H9 (cell line): ENCODE measurements at regions not wholly inside any gene's neighbourhood (a gene's known extent, or its start where the extent isn't known, plus 50 kb on each side); places are given as distances from the start of the nearest gene placed in this dataset.

ENCODE experiments used
- DNase-seq: peaks from one replicate; pipeline ENCODE4 v3.0.0-alpha.2; 2017
- H2AFZ ChIP-seq: one replicate; pipeline ENCODE4 v1.6.1; 2013; ENCODE audit warnings: mild to moderate bottlenecking, low read length, control low read depth, moderate library complexity
- H2AK5ac ChIP-seq: 2 replicates; pipeline ENCODE4 v1.6.1; 2013; ENCODE audit warnings: low read length, control low read depth, mixed read lengths; ENCODE audit not compliant: insufficient read length
- H2BK120ac ChIP-seq: one replicate; pipeline ENCODE4 v1.6.1; 2013; ENCODE audit warnings: low read depth, mild to moderate bottlenecking, low read length, control low read depth, inconsistent platforms; ENCODE audit not compliant: poor library complexity, severe bottlenecking
- H2BK12ac ChIP-seq: 2 replicates; pipeline ENCODE4 v1.6.1; 2013; ENCODE audit warnings: low read length, control low read depth, mixed read lengths, low read depth; ENCODE audit not compliant: insufficient read length
- H2BK15ac ChIP-seq: 2 replicates; pipeline ENCODE4 v1.6.1; 2013; ENCODE audit warnings: low read depth, low read length, control low read depth
- H2BK20ac ChIP-seq: one replicate; pipeline ENCODE4 v1.6.1; 2013; ENCODE audit warnings: low read depth, mild to moderate bottlenecking, low read length, control low read depth, inconsistent platforms; ENCODE audit not compliant: poor library complexity, severe bottlenecking
- H2BK5ac ChIP-seq: 2 replicates; pipeline ENCODE4 v1.6.1; 2013; ENCODE audit warnings: low read length, control low read depth, mixed read lengths; ENCODE audit not compliant: insufficient read length
- H3K14ac ChIP-seq: 2 replicates; pipeline ENCODE4 v1.6.1; 2013; ENCODE audit warnings: low read length, control low read depth; ENCODE audit not compliant: insufficient read depth
- H3K18ac ChIP-seq: 2 replicates; pipeline ENCODE4 v1.6.1; 2013; ENCODE audit warnings: low read depth, mild to moderate bottlenecking, mixed read lengths, low read length, control low read depth; ENCODE audit not compliant: insufficient read length
- H3K23ac ChIP-seq: 2 replicates; pipeline ENCODE4 v1.6.1; 2013; ENCODE audit warnings: low read length, control low read depth, mixed read lengths, low read depth; ENCODE audit not compliant: insufficient read length
- H3K23me2 ChIP-seq: 2 replicates; pipeline ENCODE4 v1.6.1; 2013; ENCODE audit warnings: low read depth, mild to moderate bottlenecking, mixed read lengths, low read length, control low read depth; ENCODE audit not compliant: insufficient read length, poor library complexity, severe bottlenecking
- H3K27ac ChIP-seq: 2 replicates; pipeline ENCODE4 v1.5.1; 2013; ENCODE audit warnings: low read length, control low read depth, mixed read lengths, low read depth; ENCODE audit not compliant: insufficient read length
- H3K27me3 ChIP-seq: 2 replicates; pipeline ENCODE4 v1.6.1; 2013; ENCODE audit warnings: low read length, control low read depth, inconsistent platforms; ENCODE audit not compliant: insufficient read depth
- H3K4ac ChIP-seq: 2 replicates; pipeline ENCODE4 v1.6.1; 2013; ENCODE audit warnings: low read depth, mild to moderate bottlenecking, control low read depth, inconsistent platforms, low read length, moderate library complexity
- H3K4me1 ChIP-seq: 2 replicates; pipeline ENCODE4 v1.6.1; 2013; ENCODE audit warnings: low read length, control low read depth, inconsistent platforms; ENCODE audit not compliant: insufficient read depth
- H3K4me2 ChIP-seq: 2 replicates; pipeline ENCODE4 v1.6.1; 2013; ENCODE audit warnings: low read length, control low read depth, mixed read lengths; ENCODE audit not compliant: insufficient read length, insufficient read depth
- H3K56ac ChIP-seq: 2 replicates; pipeline ENCODE4 v1.6.1; 2013; ENCODE audit warnings: low read depth, mild to moderate bottlenecking, mixed read lengths, low read length, control low read depth; ENCODE audit not compliant: insufficient read length
- H3K79me1 ChIP-seq: 2 replicates; pipeline ENCODE4 v1.6.1; 2013; ENCODE audit warnings: low read depth, mild to moderate bottlenecking, moderate library complexity, low read length, control low read depth, inconsistent platforms; ENCODE audit not compliant: insufficient read depth, poor library complexity, severe bottlenecking
- H3K79me2 ChIP-seq: 2 replicates; pipeline ENCODE4 v1.6.1; 2013; ENCODE audit warnings: low read length, control low read depth, inconsistent platforms; ENCODE audit not compliant: insufficient read depth
- H3K9ac ChIP-seq: 2 replicates; pipeline ENCODE4 v1.6.1; 2013; ENCODE audit warnings: low read length, control low read depth, mixed read lengths; ENCODE audit not compliant: insufficient read length; ENCODE audit errors: extremely low read depth
- H3K9me3 ChIP-seq: one replicate; pipeline ENCODE4 v1.6.1; 2013; ENCODE audit warnings: low read depth, low read length, inconsistent platforms; ENCODE audit not compliant: control insufficient read depth
- H3T11ph ChIP-seq: one replicate; pipeline ENCODE4 v1.6.1; 2013; ENCODE audit warnings: mild to moderate bottlenecking, low read length, control low read depth, inconsistent platforms
- H4K20me1 ChIP-seq: one replicate; pipeline ENCODE4 v1.6.1; 2013; ENCODE audit not compliant: control insufficient read depth, insufficient read length, insufficient read depth
- H4K5ac ChIP-seq: 2 replicates; pipeline ENCODE4 v1.6.1; 2013; ENCODE audit warnings: low read depth, mild to moderate bottlenecking, mixed read lengths, low read length, control low read depth; ENCODE audit not compliant: insufficient read length
- H4K8ac ChIP-seq: replicated peaks from 2 replicates; pipeline ENCODE4 v1.6.1; 2013; ENCODE audit warnings: low read length, control low read depth, mixed read lengths, low read depth; ENCODE audit not compliant: insufficient read length
- H4K91ac ChIP-seq: 2 replicates; pipeline ENCODE4 v1.6.1; 2013; ENCODE audit warnings: low read depth, mild to moderate bottlenecking, moderate library complexity, mixed read lengths, low read length, control low read depth; ENCODE audit not compliant: insufficient read length
- H3K27ac Mint-ChIP-seq, 3 experiments: 2 replicates in 2 of 3; 3 replicates in 1 of 3; pipeline ENCODE4 v1.8.0; 2020 to 2021; ENCODE audit warnings: mixed read lengths in 3 of 3, mild to moderate bottlenecking in 1 of 3, moderate library complexity in 1 of 3
- H3K27me3 Mint-ChIP-seq: 2 replicates; pipeline ENCODE4 v1.8.0; 2021; ENCODE audit warnings: low read depth, mild to moderate bottlenecking, moderate library complexity, mixed read lengths
- H3K36me3 Mint-ChIP-seq, 3 experiments: 2 replicates in 2 of 3; 3 replicates in 1 of 3; pipeline ENCODE4 v1.8.0; 2020 to 2021; ENCODE audit warnings: low read depth in 3 of 3, mixed read lengths in 3 of 3; ENCODE audit not compliant: insufficient read depth in 1 of 3
- H3K4me1 Mint-ChIP-seq, 2 experiments: 2 replicates each; pipeline ENCODE4 v1.8.0; 2020; ENCODE audit warnings: mixed read lengths in 2 of 2
- H3K4me3 Mint-ChIP-seq, 2 experiments: 2 replicates in 1 of 2; 3 replicates in 1 of 2; pipeline ENCODE4 v1.8.0; 2020 to 2021; ENCODE audit warnings: mild to moderate bottlenecking in 2 of 2, mixed read lengths in 2 of 2, moderate library complexity in 1 of 2
- H3K9me3 Mint-ChIP-seq, 2 experiments: 2 replicates in 1 of 2; 3 replicates in 1 of 2; pipeline ENCODE4 v1.8.0; 2020; ENCODE audit warnings: mild to moderate bottlenecking in 2 of 2, mixed read lengths in 2 of 2, moderate library complexity in 1 of 2
- CTCF ChIP-seq: fragments of 200-600 bp; sonication (generic); conservative IDR thresholded peaks from 3 replicates; pipeline ENCODE4 v1.8.0; 2021; ENCODE audit warnings: antibody characterized with exemption, mild to moderate bottlenecking
- WGBS: extraction: QIAGEN DNeasy Blood & Tissue Kit; methylation state at CpG from one replicate; pipeline ENCODE4 v1.1.7; 2013; ENCODE audit warnings: missing lambda C conversion rate, low lambda C conversion rate, mixed read lengths; ENCODE audit not compliant: insufficient read length; ENCODE audit errors: extremely low coverage; 5-methylcytosine and 5-hydroxymethylcytosine counted together

- H4K20me1 ChIP-seq = no peaks in the 10 kb centered on the region
- no peak overlapping the region for H2BK120ac ChIP-seq
- no peak overlapping the region for H2AK5ac ChIP-seq
- Mint-ChIP-seq H3K27me3 (no peaks in the 10 kb centered on the region), H3K4me3 (no peak overlapping the region), H3K36me3 (no peaks in the 10 kb centered on the region), H3K9me3 (no peaks in the 10 kb centered on the region), H3K4me1 (0 out of 4 replicates have a peak, but pooled peaks cover 0 to 3% of the 10 kb centered on the region in 2 experiments), H3K27ac (no peak overlapping the region)
- H3K9me3 ChIP-seq = no peaks in the 10 kb centered on the region
- WGBS = no CpG with 5 or more reads among the region's 3 CpGs
- no peaks in the 10 kb centered on the region for H3K79me2 ChIP-seq
- DNase-seq = no peak
- H3K4me2 ChIP-seq = no peak overlapping the region
- no peak overlapping the region for H4K8ac ChIP-seq
- no peak overlapping the region for H3T11ph ChIP-seq
- no peak overlapping the region for H2BK5ac ChIP-seq
- H2BK20ac ChIP-seq = no peak overlapping the region
- no peaks in the 10 kb centered on the region for H3K4me1 ChIP-seq
- H2BK12ac ChIP-seq = no peak overlapping the region
- H2BK15ac ChIP-seq = no peak overlapping the region
- no peaks in the 10 kb centered on the region for H3K79me1 ChIP-seq
- H3K4ac ChIP-seq = no peak overlapping the region
- no peak overlapping the region for H3K23ac ChIP-seq
- H3K27me3 ChIP-seq = no peaks in the 10 kb centered on the region
- no peak overlapping the region for H3K56ac ChIP-seq
- H3K18ac ChIP-seq = no peak overlapping the region
- H3K9ac ChIP-seq = no peak overlapping the region
- no peak overlapping the region for H3K14ac ChIP-seq
- H3K27ac ChIP-seq = no peak overlapping the region
- no peak for TF ChIP-seq CTCF
- no peak overlapping the region for H4K91ac ChIP-seq
- H4K5ac ChIP-seq = no peak overlapping the region
- no peaks in the 10 kb centered on the region for H3K23me2 ChIP-seq
- no peak overlapping the region for H2AFZ ChIP-seq
Observed at GRCh38 chr12:19896534-19896933, 457.2 kb downstream of the AEBP2 start.
